Adrenal gland (tissue), 5 donors: ENCODE measurements at regions not wholly inside any gene's neighbourhood (a gene's known extent, or its start where the extent isn't known, plus 50 kb on each side); places are given as distances from the start of the nearest gene placed in this dataset.

Experiments
- CTCF ChIP-seq, 6 experiments: fragments of 450-650 bp in 4 of 6; fragments of 200-600 bp in 2 of 6; sonication (generic) in 1 of 6; IDR thresholded peaks; 1 replicate in 5 of 6; 2 replicates in 1 of 6; pipeline versions ENCODE4 v1.5.1 to v1.8.0; 2016 to 2021; ENCODE audit warnings: antibody characterized with exemption in 6 of 6, mild to moderate bottlenecking in 2 of 6, moderate library complexity in 1 of 6
- POLR2A ChIP-seq, 2 donors: fragments of 450-650 bp; IDR thresholded peaks; one replicate each; pipeline ENCODE4 v1.6.1; 2017; ENCODE audit warnings: antibody characterized with exemption in 2 of 2, mild to moderate bottlenecking in 2 of 2, moderate library complexity in 1 of 2
- donor health status: DM: no; HTN: no; CAD: no.

DNA sequence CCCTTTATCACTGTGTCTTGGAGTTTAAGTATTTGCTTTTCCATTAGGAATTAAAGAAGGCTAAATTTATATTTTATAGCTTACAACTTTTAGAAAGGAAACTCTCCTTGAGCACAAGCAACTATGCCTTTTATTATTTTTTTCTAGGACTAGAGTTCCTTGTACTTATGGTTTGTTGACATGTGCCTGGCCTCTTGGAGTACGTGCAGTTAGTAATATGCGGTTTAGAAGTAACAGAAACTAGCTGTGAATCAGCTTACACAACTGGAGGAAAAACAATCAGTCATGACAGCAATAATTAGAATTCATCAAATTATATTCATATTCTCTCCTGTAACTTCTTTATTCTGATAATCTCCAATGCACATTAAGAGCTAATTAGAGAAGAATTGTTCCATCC, 428.7 kb downstream of the AEBP2 start:
- no peak for TF ChIP-seq CTCF (IDR thresholded peaks at IDR 0.05)
- TF ChIP-seq POLR2A (IDR thresholded peaks at IDR 0.05) = no peak
